Lung (tissue), 11 donors: ENCODE measurements at regions not wholly inside any gene's neighbourhood (a gene's known extent, or its start where the extent isn't known, plus 50 kb on each side); places are given as distances from the start of the nearest gene placed in this dataset.
"Not testable (repeated sequence)": the region's sequence is repeated elsewhere in the genome, so short reads cannot be mapped to it uniquely, and the experiment has no call there.

Source experiments
- ATAC-seq: fragments of 200-7000 bp; cut with Tn5 transposase; one replicate; pipeline ENCODE4 v1.9.1; 2020; ENCODE audit warnings: moderate number of reproducible peaks; ENCODE audit not compliant: insufficient read depth, low FRiP score
- DNase-seq, 3 donors: peaks; one replicate each; pipeline ENCODE4 v3.0.0-alpha.2; 2013 to 2017
- H3K27ac ChIP-seq, 2 donors: one replicate each; pipeline ENCODE4 v1.5.1; 2013; ENCODE audit warnings: mild to moderate bottlenecking in 2 of 2, moderate library complexity in 2 of 2, control low read depth in 1 of 2, inconsistent platforms in 1 of 2, low read depth in 1 of 2, low read length in 1 of 2
- H3K27me3 ChIP-seq, 3 donors: one replicate each; pipeline ENCODE4 v1.5.1; 2013; ENCODE audit warnings: low read length in 2 of 3; ENCODE audit not compliant: control insufficient read depth in 3 of 3, insufficient read depth in 3 of 3
- H3K36me3 ChIP-seq, 4 donors: one replicate each; pipeline ENCODE4 v1.5.1; 2013; ENCODE audit warnings: low read length in 4 of 4, mild to moderate bottlenecking in 1 of 4, moderate library complexity in 1 of 4; ENCODE audit not compliant: control insufficient read depth in 4 of 4, insufficient read depth in 4 of 4
- H3K4me1 ChIP-seq, 5 donors: one replicate each; pipeline ENCODE4 v1.5.1; 2013; ENCODE audit warnings: low read length in 5 of 5, mild to moderate bottlenecking in 2 of 5, moderate library complexity in 1 of 5; ENCODE audit not compliant: control insufficient read depth in 5 of 5, insufficient read depth in 5 of 5
- H3K4me3 ChIP-seq: one replicate; pipeline ENCODE4 v1.5.1; 2013; ENCODE audit warnings: mild to moderate bottlenecking, control low read depth, moderate library complexity
- H3K9ac ChIP-seq, 2 donors: one replicate each; pipeline ENCODE4 v1.5.1; 2013; ENCODE audit warnings: low read length in 2 of 2, control low read depth in 1 of 2; ENCODE audit not compliant: insufficient read depth in 1 of 2
- H3K9me3 ChIP-seq, 4 donors: one replicate each; pipeline ENCODE4 v1.5.1; 2013; ENCODE audit warnings: low read length in 3 of 4, mild to moderate bottlenecking in 1 of 4, moderate library complexity in 1 of 4; ENCODE audit not compliant: control insufficient read depth in 4 of 4, insufficient read depth in 3 of 4
- WGBS, 2 donors: extraction: QIAGEN DNeasy Blood & Tissue Kit; methylation state at CpG; one replicate each; pipeline ENCODE4 v1.1.7; 2013; 5-methylcytosine and 5-hydroxymethylcytosine counted together
- TF ChIP-seq, protein P1 (sequence below): IDR thresholded peaks from 2 replicates; pipeline ENCODE4 v1.5.1; 2012; ENCODE audit warnings: mild to moderate bottlenecking; ENCODE audit errors: control extremely low read depth, extremely low read depth
- donor health status: control.
- donor health status: control.
- donor health status: Bipolar disorder and iron deficiency.
- donor health status: healthy.
- donor health status: DM: yes; HTN: yes; CAD: no.

DNA sequence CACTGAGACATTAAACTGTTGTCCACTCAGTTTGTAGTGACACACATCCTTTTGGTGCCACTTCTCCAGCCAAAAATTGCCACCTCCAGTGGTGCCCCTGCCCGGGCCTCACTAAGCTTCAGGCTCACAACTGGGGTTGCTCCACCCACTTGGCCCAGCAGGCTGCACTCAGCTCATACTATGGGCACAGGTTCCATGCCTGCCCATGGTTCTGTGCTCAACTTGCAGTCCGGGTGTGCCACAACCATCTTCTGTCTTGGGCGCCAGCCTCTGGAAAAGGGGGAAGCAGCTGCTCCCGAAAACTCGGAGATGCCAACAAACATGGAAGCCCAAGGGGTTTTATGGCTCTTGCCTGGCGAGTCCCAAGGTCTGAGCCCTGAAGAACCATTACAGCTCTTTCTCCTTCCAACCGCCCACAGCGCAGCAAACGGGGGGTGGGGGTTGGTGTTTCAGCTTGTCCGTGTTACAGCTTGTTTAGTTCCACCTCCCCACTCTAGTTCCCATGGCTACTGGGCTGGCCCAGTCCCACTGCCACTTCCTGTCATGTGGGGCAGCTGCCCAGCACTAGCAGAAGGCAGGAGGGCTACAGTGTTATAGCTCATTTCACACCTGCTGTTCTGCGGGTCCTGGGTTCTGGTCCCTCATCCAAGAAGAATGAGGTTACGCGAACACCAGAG is 998.3 kb downstream of the SLC16A7 start:
- WGBS, 2 donors, result 82 to 93% methylated on average over 13 of the region's 13 CpGs
- no peaks in the 10 kb centered on the region for H3K36me3 ChIP-seq
- H3K9me3 ChIP-seq, result peaks cover 0 to 3% (median 0%) of the 10 kb centered on the region in 4 donors
- no peak overlapping the region for H3K9ac ChIP-seq
- no peak for ATAC-seq
- H3K4me1 ChIP-seq, result no peaks in the 10 kb centered on the region
- no peak for DNase-seq
- no peaks in the 10 kb centered on the region for H3K27me3 ChIP-seq
- TF ChIP-seq, protein P1, sequence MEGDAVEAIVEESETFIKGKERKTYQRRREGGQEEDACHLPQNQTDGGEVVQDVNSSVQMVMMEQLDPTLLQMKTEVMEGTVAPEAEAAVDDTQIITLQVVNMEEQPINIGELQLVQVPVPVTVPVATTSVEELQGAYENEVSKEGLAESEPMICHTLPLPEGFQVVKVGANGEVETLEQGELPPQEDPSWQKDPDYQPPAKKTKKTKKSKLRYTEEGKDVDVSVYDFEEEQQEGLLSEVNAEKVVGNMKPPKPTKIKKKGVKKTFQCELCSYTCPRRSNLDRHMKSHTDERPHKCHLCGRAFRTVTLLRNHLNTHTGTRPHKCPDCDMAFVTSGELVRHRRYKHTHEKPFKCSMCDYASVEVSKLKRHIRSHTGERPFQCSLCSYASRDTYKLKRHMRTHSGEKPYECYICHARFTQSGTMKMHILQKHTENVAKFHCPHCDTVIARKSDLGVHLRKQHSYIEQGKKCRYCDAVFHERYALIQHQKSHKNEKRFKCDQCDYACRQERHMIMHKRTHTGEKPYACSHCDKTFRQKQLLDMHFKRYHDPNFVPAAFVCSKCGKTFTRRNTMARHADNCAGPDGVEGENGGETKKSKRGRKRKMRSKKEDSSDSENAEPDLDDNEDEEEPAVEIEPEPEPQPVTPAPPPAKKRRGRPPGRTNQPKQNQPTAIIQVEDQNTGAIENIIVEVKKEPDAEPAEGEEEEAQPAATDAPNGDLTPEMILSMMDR, result no peak
- H3K4me3 ChIP-seq, result no peak overlapping the region
- no peak overlapping the region for H3K27ac ChIP-seq

DNA sequence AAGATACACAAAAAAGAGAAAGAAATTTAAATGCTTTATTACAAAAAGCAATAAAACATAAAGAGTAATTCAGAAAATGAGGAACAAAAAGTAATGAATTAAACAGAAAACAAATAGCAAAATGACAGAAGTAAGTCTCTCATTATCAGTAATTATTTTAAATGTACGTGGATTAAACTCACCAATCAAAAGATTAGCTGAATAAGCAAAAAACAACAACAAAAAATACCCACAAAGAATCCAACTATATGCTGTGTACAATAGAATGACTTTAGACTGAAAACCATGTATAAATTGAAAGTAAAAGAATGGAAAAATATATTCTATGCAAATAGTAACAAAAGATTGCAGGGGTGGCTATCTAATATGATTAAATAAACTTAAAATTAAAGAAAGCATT is 1006.8 kb downstream of the SLC16A7 start:
- peaks cover 0 to 2% (median 0%) of the 10 kb centered on the region in 4 donors for H3K9me3 ChIP-seq
- no peaks in the 10 kb centered on the region for H3K4me1 ChIP-seq
- TF ChIP-seq, protein P1, result no peak
- DNase-seq (no peak), ATAC-seq (no peak)
- H3K27ac ChIP-seq, result no peak overlapping the region
- no peaks in the 10 kb centered on the region for H3K27me3 ChIP-seq
- no peak overlapping the region for H3K9ac ChIP-seq
- H3K4me3 ChIP-seq, result no peak overlapping the region
- 50 to 85% methylated on average over 1 of the region's 1 CpG for WGBS, 2 donors
- H3K36me3 ChIP-seq, result no peaks in the 10 kb centered on the region

DNA sequence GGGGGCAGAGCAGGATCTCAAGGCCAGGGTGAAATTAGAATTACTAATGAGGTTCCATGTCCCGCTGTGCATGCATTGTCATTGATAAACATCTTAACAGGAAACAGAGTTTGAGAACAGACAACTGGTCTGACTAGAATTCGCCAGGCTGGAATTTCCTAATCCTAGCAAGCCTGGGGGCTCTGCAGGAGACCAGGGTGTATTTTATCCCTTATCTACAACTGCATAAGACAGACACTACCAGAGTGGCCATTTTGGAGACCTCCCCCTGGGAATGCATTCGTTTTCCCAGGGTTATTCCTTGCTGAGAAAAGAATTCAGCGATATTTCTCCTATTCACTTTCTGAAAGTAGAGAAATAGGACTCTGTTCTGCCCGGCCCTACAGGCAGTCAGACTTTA is 1007.6 kb downstream of the SLC16A7 start:
- H3K9me3 ChIP-seq, H3K27ac ChIP-seq, H3K36me3 ChIP-seq, DNase-seq, H3K4me1 ChIP-seq, H3K9ac ChIP-seq, H3K4me3 ChIP-seq, H3K27me3 ChIP-seq, ATAC-seq: not testable (repeated sequence)
- WGBS, 2 donors, result 73 to 79% methylated on average over 5 of the region's 5 CpGs

DNA sequence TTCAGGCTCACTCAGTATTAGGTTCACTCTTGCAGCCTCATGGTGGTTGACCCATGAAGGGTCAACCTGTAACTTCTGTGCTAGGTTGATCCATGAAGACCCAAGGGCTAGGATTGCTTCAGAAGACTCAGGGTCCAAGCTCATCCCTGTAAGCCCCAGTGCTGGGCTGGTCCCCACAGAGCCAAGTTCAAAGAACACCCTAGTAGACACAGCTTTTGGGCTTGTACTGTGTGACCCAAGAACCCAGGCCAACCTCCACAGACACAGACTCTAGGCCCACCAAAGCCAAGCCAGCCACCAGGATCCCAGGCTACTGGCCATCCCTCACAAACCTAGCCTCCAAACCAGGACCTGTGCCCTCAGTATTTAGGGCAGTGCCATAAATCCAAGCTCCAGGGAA is 1020.6 kb downstream of the SLC16A7 start:
- peaks cover 0 to 21% (median 1%) of the 10 kb centered on the region in 4 donors for H3K9me3 ChIP-seq

More for the DNA sequence above, 1020.6 kb downstream of the SLC16A7 start:
- Histone ChIP-seq H3K4me3 (no peak overlapping the region), H3K36me3 (no peaks in the 10 kb centered on the region), H3K27ac (no peak overlapping the region), H3K4me1 (no peaks in the 10 kb centered on the region), H3K9ac (no peak overlapping the region), H3K27me3 (no peaks in the 10 kb centered on the region)
- DNase-seq (no peak), ATAC-seq (no peak)
- TF ChIP-seq, protein P1, result no peak
